HCT116 (cell line): ENCODE measurements at regions not wholly inside any gene's neighbourhood (a gene's known extent, or its start where the extent isn't known, plus 50 kb on each side); places are given as distances from the start of the nearest gene placed in this dataset.

Source experiments
- ATAC-seq: fragments of 200-7000 bp; cut with Tn5 transposase; 2 replicates; pipeline ENCODE4 v1.9.1; 2020; ENCODE audit warnings: mild to moderate bottlenecking, moderate library complexity
- BruUV-seq: library from RNA; stranded (reverse); fragments of 400-500 nt; replicated peaks from 2 replicates; lab custom pipeline; 2021; lab: Mats Ljungman, UMichigan
- CTCF ChIA-PET: fragments of 300-600 bp; sonication (Branson Sonifier 250); formaldehyde crosslinking; loops from one replicate; lab custom pipeline; 2021; ENCODE audit warnings: antibody characterized with exemption; lab: Charles Lee
- POLR2A ChIA-PET: fragments of 300-600, 350-600 bp; sonication (Branson Sonifier 250); formaldehyde crosslinking; loops from one replicate; lab custom pipeline; 2021; ENCODE audit warnings: antibody characterized with exemption; lab: Charles Lee
- RAD21 ChIA-PET, 2 experiments: fragments of 300-600 bp; sonication (Branson Sonifier 250); formaldehyde crosslinking; loops; one replicate each; lab custom pipeline; 2023; ENCODE audit warnings: low total read pairs in 2 of 2; ENCODE audit not compliant: uncharacterized antibody in 2 of 2, unreplicated experiment in 2 of 2, low non-redundant PET in 1 of 2; lab: Charles Lee
- DNase-seq: peaks from one replicate; pipeline ENCODE4 v3.0.0-alpha.2; 2010; ENCODE audit warnings: low read depth, low spot score
- H2AFZ ChIP-seq: fragments of 200-600 bp; shearing (Covaris generic), sonication (generic); 2 replicates; pipeline ENCODE4 v1.6.1; 2017; ENCODE audit warnings: low read depth, mixed run types, mixed read lengths, antibody characterized with exemption, low read length; ENCODE audit not compliant: poor library complexity, severe bottlenecking
- H3K27ac ChIP-seq: 2 replicates; pipeline ENCODE4 v1.5.1; 2012; ENCODE audit warnings: low read depth, low read length
- H3K27me3 ChIP-seq: fragments of 200-600 bp; sonication (generic); 2 replicates; pipeline ENCODE4 v1.6.1; 2016; ENCODE audit warnings: mixed run types, low read length, mixed read lengths; ENCODE audit not compliant: insufficient read depth
- H3K36me3 ChIP-seq, 2 experiments: fragments of 200-500 bp in 1 of 2; fragments of 200-600 bp in 1 of 2; sonication (Bioruptor generic) in 1 of 2; sonication (generic) in 1 of 2; 2 replicates each; pipeline versions ENCODE4 v1.5.1 to v1.6.1; 2014 to 2016; ENCODE audit warnings: low read length in 2 of 2, inconsistent platforms in 1 of 2, mixed read lengths in 1 of 2, mixed run types in 1 of 2; ENCODE audit not compliant: insufficient read depth in 2 of 2, control insufficient read depth in 1 of 2
- H3K4me1 ChIP-seq, 2 experiments: fragments of 200-600 bp in 1 of 2; sonication (generic) in 1 of 2; 2 replicates each; pipeline versions ENCODE4 v1.5.1 to v1.6.1; 2012 to 2017; ENCODE audit warnings: low read length in 2 of 2, inconsistent platforms in 1 of 2, mild to moderate bottlenecking in 1 of 2, mixed read lengths in 1 of 2, mixed run types in 1 of 2, moderate library complexity in 1 of 2; ENCODE audit not compliant: insufficient read depth in 2 of 2, control insufficient read depth in 1 of 2
- H3K4me2 ChIP-seq: fragments of 200-600 bp; sonication (generic); 2 replicates; pipeline ENCODE4 v1.6.1; 2017; ENCODE audit warnings: mixed run types, low read length, mixed read lengths
- H3K4me3 ChIP-seq, 2 experiments: fragments of 200-600 bp in 1 of 2; sonication (generic) in 1 of 2; replicated peaks in 1 of 2; 2 replicates each; pipeline ENCODE4 v1.5.1; 2011 to 2016; ENCODE audit warnings: low read length in 2 of 2, control low read depth in 1 of 2, low read depth in 1 of 2, mild to moderate bottlenecking in 1 of 2, mixed read lengths in 1 of 2, mixed run types in 1 of 2
- H3K79me2 ChIP-seq: fragments of 200-600 bp; sonication (generic); 2 replicates; pipeline ENCODE4 v1.6.1; 2017; ENCODE audit warnings: mild to moderate bottlenecking, mixed run types, low read length, moderate library complexity, mixed read lengths; ENCODE audit not compliant: insufficient read depth
- H3K9ac ChIP-seq: fragments of 200-600 bp; sonication (generic); 2 replicates; pipeline ENCODE4 v1.6.1; 2016; ENCODE audit warnings: low read length, mixed read lengths
- H3K9me2 ChIP-seq: fragments of 200-600 bp; sonication (generic), shearing (Covaris generic); 2 replicates; pipeline ENCODE4 v1.6.1; 2017; ENCODE audit warnings: mixed run types, mild to moderate bottlenecking, moderate library complexity; ENCODE audit not compliant: insufficient read depth
- H3K9me3 ChIP-seq, 2 experiments: fragments of 200-500 bp in 1 of 2; fragments of 200-600 bp in 1 of 2; sonication (Bioruptor generic) in 1 of 2; sonication (generic) in 1 of 2; 2 replicates each; pipeline ENCODE4 v1.6.1; 2014 to 2017; ENCODE audit warnings: low read length in 2 of 2, mixed read lengths in 2 of 2, inconsistent platforms in 1 of 2, low read depth in 1 of 2, mild to moderate bottlenecking in 1 of 2, mixed run types in 1 of 2, moderate library complexity in 1 of 2; ENCODE audit not compliant: control insufficient read depth in 1 of 2, insufficient read depth in 1 of 2
- H4K20me1 ChIP-seq: fragments of 200-600 bp; sonication (generic), shearing (Covaris generic); 2 replicates; pipeline ENCODE4 v1.6.1; 2017; ENCODE audit warnings: mixed run types, mild to moderate bottlenecking, moderate library complexity; ENCODE audit not compliant: insufficient read depth
- ATF3 ChIP-seq: IDR thresholded peaks from 2 replicates; pipeline ENCODE4 v1.6.1; 2012
- CEBPB ChIP-seq: IDR thresholded peaks from 2 replicates; pipeline ENCODE4 v1.6.1; 2012; ENCODE audit warnings: low read depth
- CTCF ChIP-seq, 3 experiments: fragments of 200-600 bp in 1 of 3; sonication (generic) in 1 of 3; IDR thresholded peaks in 2 of 3; conservative IDR thresholded peaks in 1 of 3; 2 replicates each; pipeline ENCODE4 v1.5.1; 2012 to 2017; ENCODE audit warnings: low read depth in 2 of 3, low read length in 2 of 3, antibody characterized with exemption in 1 of 3, borderline replicate concordance in 1 of 3, control low read depth in 1 of 3, mild to moderate bottlenecking in 1 of 3, mixed read lengths in 1 of 3, mixed run types in 1 of 3, moderate library complexity in 1 of 3; ENCODE audit not compliant: insufficient read depth in 1 of 3
- EGR1 ChIP-seq: IDR thresholded peaks from 2 replicates; pipeline ENCODE4 v1.6.1; 2012; ENCODE audit warnings: low read depth
- ELF1 ChIP-seq: IDR thresholded peaks from 2 replicates; pipeline ENCODE4 v1.6.1; 2012; ENCODE audit warnings: low read depth, borderline replicate concordance
- EZH2 ChIP-seq: fragments of 200-600 bp; sonication (generic); IDR thresholded peaks from 2 replicates; pipeline ENCODE4 v1.6.1; 2017; ENCODE audit warnings: antibody characterized with exemption, mixed run types
- JUND ChIP-seq: IDR thresholded peaks from 2 replicates; pipeline ENCODE4 v1.6.1; 2012
- POLR2AphosphoS5 ChIP-seq: IDR thresholded peaks from 2 replicates; pipeline ENCODE4 v1.6.1; 2011; ENCODE audit warnings: mild to moderate bottlenecking, low read depth, low read length, moderate library complexity
- RAD21 ChIP-seq: IDR thresholded peaks from 2 replicates; pipeline ENCODE4 v1.6.1; 2012; ENCODE audit warnings: low read depth, mild to moderate bottlenecking
- REST ChIP-seq: IDR thresholded peaks from 2 replicates; pipeline ENCODE4 v1.6.1; 2012; ENCODE audit warnings: low read depth
- SIN3A ChIP-seq: IDR thresholded peaks from 2 replicates; pipeline ENCODE4 v1.6.1; 2012; ENCODE audit warnings: low read depth
- SRF ChIP-seq: IDR thresholded peaks from 2 replicates; pipeline ENCODE4 v1.6.1; 2012; ENCODE audit warnings: low read depth
- YY1 ChIP-seq: IDR thresholded peaks from 2 replicates; pipeline ENCODE4 v1.6.1; 2011; ENCODE audit warnings: low read length, low read depth, moderate library complexity, mild to moderate bottlenecking; ENCODE audit not compliant: insufficient replicate concordance; ENCODE audit errors: extremely low read depth
- ZNF274 ChIP-seq: fragments of 200-500 bp; sonication (Bioruptor generic); IDR thresholded peaks from 2 replicates; pipeline ENCODE4 v1.6.1; 2014; ENCODE audit warnings: mild to moderate bottlenecking, low read depth, low read length, inconsistent platforms
- intact Hi-C: fragments of 100-400 bp; cut with micrococcal nuclease; formaldehyde crosslinking; loops from 2 replicates; pipeline ENCODE4 v1.10.0; 2022

DNA sequence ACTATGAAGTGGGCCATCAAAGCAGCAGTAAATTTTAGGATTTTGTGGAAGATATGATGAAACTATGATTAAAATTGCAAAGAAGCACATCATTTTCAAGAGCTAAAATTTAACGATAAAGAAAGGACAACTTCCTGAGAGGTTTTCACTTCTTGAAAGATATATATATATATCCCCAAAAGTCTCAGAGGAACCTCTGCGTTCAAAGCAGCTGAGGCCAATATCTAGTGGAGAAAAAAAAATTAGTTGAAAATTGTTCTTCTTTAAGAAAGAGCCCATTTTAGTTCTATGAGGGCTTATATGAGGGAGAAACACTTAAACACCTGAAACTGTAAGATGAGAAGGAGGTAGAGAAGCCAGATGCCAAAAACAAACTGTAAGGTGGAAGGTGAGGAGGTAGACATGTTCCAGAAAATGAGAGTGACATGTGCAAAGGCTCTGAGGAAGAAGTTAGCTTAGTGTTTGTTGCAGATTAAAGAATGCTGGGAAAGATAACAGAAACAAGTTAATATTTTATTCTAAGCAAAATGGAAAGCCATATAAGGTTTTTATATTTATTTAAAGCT is 72.9 kb upstream of the VRK2 start:
- Histone ChIP-seq H3K4me3 (no peak overlapping the region), H3K4me2 (no peak overlapping the region), H3K27ac (no peak overlapping the region), H3K79me2 (no peaks in the 10 kb centered on the region), H3K9ac (no peak overlapping the region), H3K36me3 (no peaks in the 10 kb centered on the region), H3K9me3 (no peaks in the 10 kb centered on the region), H2AFZ (no peak overlapping the region), H3K4me1 (no peaks in the 10 kb centered on the region), H3K27me3 (no peaks in the 10 kb centered on the region), H3K9me2 (no peaks in the 10 kb centered on the region), H4K20me1 (no peaks in the 10 kb centered on the region)
- intact Hi-C loops = no loop called here
- TF ChIP-seq EGR1 = no peak
- no peak for TF ChIP-seq REST
- no peak for TF ChIP-seq SRF
- TF ChIP-seq YY1 = no peak
- no peak for TF ChIP-seq JUND
- no peak for TF ChIP-seq ATF3
- DNase-seq (no peak), ATAC-seq (no peak)
- ChIA-PET CTCF (no interaction called here), POLR2A (no interaction called here), RAD21 (no interaction called here)
- no TSS peak for BruUV-seq

- Histone ChIP-seq H3K79me2 (no peaks in the 10 kb centered on the region), H3K27me3 (no peaks in the 10 kb centered on the region), H3K27ac (no peak overlapping the region), H3K9me3 (no peaks in the 10 kb centered on the region), H3K9ac (no peak overlapping the region), H3K9me2 (no peaks in the 10 kb centered on the region), H3K36me3 (no peaks in the 10 kb centered on the region), H2AFZ (no peak overlapping the region), H3K4me2 (no peak overlapping the region), H3K4me3 (no peak overlapping the region), H3K4me1 (no peaks in the 10 kb centered on the region; a peak in 1 of 4 replicates), H4K20me1 (no peaks in the 10 kb centered on the region)
- ATAC-seq (no peak), DNase-seq (no peak)
- RAD21 ChIA-PET = no interaction called here
- POLR2A ChIA-PET = no interaction called here
- CTCF ChIA-PET = no interaction called here
- intact Hi-C loops = no loop called here
- BruUV-seq = no TSS peak
- no peak for TF ChIP-seq EZH2
- TF ChIP-seq ZNF274 = no peak
- no peak for TF ChIP-seq SIN3A
- TF ChIP-seq CEBPB = no peak
- no peak for TF ChIP-seq RAD21
- TF ChIP-seq SRF = no peak
- no peak for TF ChIP-seq POLR2AphosphoS5
- TF ChIP-seq YY1 = no peak
- TF ChIP-seq CTCF (IDR thresholded peaks at IDR 0.05 in 2 of 3, conservative IDR thresholded peaks at IDR 0.05 in 1 of 3; ENCODE audit: borderline replicate concordance in 1 of 3, insufficient read depth in 1 of 3, low read depth in 2 of 3, low read length in 2 of 3) = no peak
- no peak for TF ChIP-seq ELF1
Observed at GRCh38 chr2:57979158-57979557, 67.4 kb upstream of the VRK2 start.
